GM12864 (cell line): ENCODE measurements at regions not wholly inside any gene's neighbourhood (a gene's known extent, or its start where the extent isn't known, plus 50 kb on each side); places are given as distances from the start of the nearest gene placed in this dataset.

Experiments
- DNase-seq: peaks from one replicate; pipeline ENCODE4 v3.0.0-alpha.2; 2011; ENCODE audit warnings: low read depth
- H3K4me3 ChIP-seq: 2 replicates; pipeline ENCODE4 v1.5.1; 2011; ENCODE audit warnings: mild to moderate bottlenecking, low read depth, low read length, control low read depth
- CTCF ChIP-seq: IDR thresholded peaks from 2 replicates; pipeline ENCODE4 v1.5.1; 2011; ENCODE audit warnings: low read depth, mild to moderate bottlenecking, moderate library complexity, low read length, control low read depth, inconsistent platforms; ENCODE audit errors: missing control alignments

GRCh38 chr2:18860179-18860578, 270.8 kb upstream of the NT5C1B start:
- no peak for TF ChIP-seq CTCF
- H3K4me3 ChIP-seq, result no peak overlapping the region
- DNase-seq, result no peak

GRCh38 chr2:18856765-18857164, 267.4 kb upstream of the NT5C1B start:
- no peak for DNase-seq
- no peak overlapping the region for H3K4me3 ChIP-seq
- TF ChIP-seq CTCF, result no peak

- DNase-seq, result no peak
- no peak overlapping the region for H3K4me3 ChIP-seq
- peak; percentile 58 for TF ChIP-seq CTCF
Observed at GRCh38 chr2:18855027-18855426, 265.7 kb upstream of the NT5C1B start.

- DNase-seq, result peak; percentile 38
- no peak overlapping the region for H3K4me3 ChIP-seq
- no peak for TF ChIP-seq CTCF
Observed at GRCh38 chr2:18849841-18850578, 260.6 kb upstream of the NT5C1B start.

- no peak for TF ChIP-seq CTCF
- H3K4me3 ChIP-seq, result no peak overlapping the region
- DNase-seq, result no peak
Observed at GRCh38 chr2:18848646-18849045, 259.3 kb upstream of the NT5C1B start.

GRCh38 chr2:18845854-18846445, 256.6 kb upstream of the NT5C1B start:
- H3K4me3 ChIP-seq, result no peak overlapping the region

More at GRCh38 chr2:18845854-18846445, 256.6 kb upstream of the NT5C1B start:
- TF ChIP-seq CTCF, result no peak
- DNase-seq, result no peak
